H1 (cell line): ENCODE measurements at regions not wholly inside any gene's neighbourhood (a gene's known extent, or its start where the extent isn't known, plus 50 kb on each side); places are given as distances from the start of the nearest gene placed in this dataset.

Experiments
- NANOG ChIP-seq: IDR thresholded peaks from 2 replicates; pipeline ENCODE4 v1.6.1; 2011; ENCODE audit warnings: low read length, low read depth, mild to moderate bottlenecking, inconsistent platforms; ENCODE audit not compliant: insufficient read depth, poor library complexity, severe bottlenecking
- POLR2A ChIP-seq, 2 experiments: IDR thresholded peaks; 1 replicate in 1 of 2; 2 replicates in 1 of 2; pipeline ENCODE4 v1.6.1; 2011; ENCODE audit warnings: low read depth in 2 of 2, low read length in 2 of 2, mild to moderate bottlenecking in 2 of 2; ENCODE audit errors: control extremely low read depth in 1 of 2
- RXRA ChIP-seq: IDR thresholded peaks from 2 replicates; pipeline ENCODE4 v1.6.1; 2011; ENCODE audit warnings: low read depth, mild to moderate bottlenecking, low read length, moderate library complexity; ENCODE audit not compliant: insufficient read depth
- TAF1 ChIP-seq: IDR thresholded peaks from 2 replicates; pipeline ENCODE4 v1.6.1; 2011; ENCODE audit warnings: mild to moderate bottlenecking, low read depth, low read length
- TF ChIP-seq, protein P1 (sequence below), 3 experiments: IDR thresholded peaks; 1 replicate in 2 of 3; 2 replicates in 1 of 3; pipeline versions ENCODE4 v1.5.1 to v1.6.1; 2011; ENCODE audit warnings: low read length in 3 of 3, mild to moderate bottlenecking in 3 of 3, inconsistent platforms in 2 of 3, low read depth in 1 of 3, moderate library complexity in 1 of 3; ENCODE audit not compliant: insufficient read depth in 1 of 3; ENCODE audit errors: control extremely low read depth in 1 of 3

DNA sequence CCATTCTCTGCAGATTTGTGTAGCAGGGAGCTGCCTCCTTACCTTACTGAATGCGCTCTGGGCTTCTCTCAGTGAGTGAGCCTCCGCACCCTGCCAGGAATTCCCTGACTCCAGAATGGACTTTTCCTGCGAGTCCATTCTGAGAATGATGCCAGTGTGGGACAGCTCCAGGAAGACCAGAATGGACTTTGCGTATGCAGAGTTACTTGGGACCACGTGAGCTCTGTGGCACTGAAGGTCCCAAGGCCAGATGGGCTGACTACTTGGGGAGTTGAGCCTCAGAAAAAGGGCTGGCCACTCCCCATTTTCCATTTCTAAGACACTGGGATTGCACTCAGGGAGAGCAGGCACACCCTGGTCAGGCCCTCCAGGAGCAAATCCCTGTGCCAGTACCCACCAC is 324.7 kb upstream of the ZMIZ1 start:
- TF ChIP-seq RXRA (no peak), NANOG (no peak), POLR2A (IDR thresholded peaks at IDR 0.05; ENCODE audit: control extremely low read depth in 1 of 2, low read depth in 2 of 2, low read length in 2 of 2) (no peak), TAF1 (no peak)
- TF ChIP-seq, protein P1, sequence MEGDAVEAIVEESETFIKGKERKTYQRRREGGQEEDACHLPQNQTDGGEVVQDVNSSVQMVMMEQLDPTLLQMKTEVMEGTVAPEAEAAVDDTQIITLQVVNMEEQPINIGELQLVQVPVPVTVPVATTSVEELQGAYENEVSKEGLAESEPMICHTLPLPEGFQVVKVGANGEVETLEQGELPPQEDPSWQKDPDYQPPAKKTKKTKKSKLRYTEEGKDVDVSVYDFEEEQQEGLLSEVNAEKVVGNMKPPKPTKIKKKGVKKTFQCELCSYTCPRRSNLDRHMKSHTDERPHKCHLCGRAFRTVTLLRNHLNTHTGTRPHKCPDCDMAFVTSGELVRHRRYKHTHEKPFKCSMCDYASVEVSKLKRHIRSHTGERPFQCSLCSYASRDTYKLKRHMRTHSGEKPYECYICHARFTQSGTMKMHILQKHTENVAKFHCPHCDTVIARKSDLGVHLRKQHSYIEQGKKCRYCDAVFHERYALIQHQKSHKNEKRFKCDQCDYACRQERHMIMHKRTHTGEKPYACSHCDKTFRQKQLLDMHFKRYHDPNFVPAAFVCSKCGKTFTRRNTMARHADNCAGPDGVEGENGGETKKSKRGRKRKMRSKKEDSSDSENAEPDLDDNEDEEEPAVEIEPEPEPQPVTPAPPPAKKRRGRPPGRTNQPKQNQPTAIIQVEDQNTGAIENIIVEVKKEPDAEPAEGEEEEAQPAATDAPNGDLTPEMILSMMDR (IDR thresholded peaks at IDR 0.05; ENCODE audit: control extremely low read depth in 1 of 3, insufficient read depth in 1 of 3, low read depth in 1 of 3, low read length in 3 of 3) = no peak
